CD4-positive, alpha-beta T cell (primary cell): ENCODE measurements at regions not wholly inside any gene's neighbourhood (a gene's known extent, or its start where the extent isn't known, plus 50 kb on each side); places are given as distances from the start of the nearest gene placed in this dataset.

Source experiments
- ATAC-seq: fragments of 200-7000 bp; cut with Tn5 transposase; one replicate; pipeline ENCODE4 v1.10.0; 2022; ENCODE audit warnings: mild to moderate bottlenecking; ENCODE audit not compliant: poor library complexity
- CTCF ChIA-PET: fragments of 350-600 bp; sonication (Branson Sonifier 250); formaldehyde crosslinking; loops from one replicate; lab custom pipeline; 2021; ENCODE audit warnings: antibody characterized with exemption, inconsistent platforms; lab: Charles Lee
- POLR2A ChIA-PET: fragments of 350-600 bp; sonication (Branson Sonifier 250); formaldehyde crosslinking; loops from one replicate; lab custom pipeline; 2021; ENCODE audit warnings: antibody characterized with exemption, inconsistent platforms; lab: Charles Lee
- DNase-seq, 14 experiments: peaks; one replicate each; pipeline ENCODE4 v3.0.0-alpha.2; 2013 to 2020; ENCODE audit warnings: mixed read lengths in 2 of 14
- H3K27ac ChIP-seq, 2 donors: one replicate each; pipeline versions ENCODE4 v1.5.1 to v1.7.0; 2013; ENCODE audit warnings: low read length in 2 of 2, low read depth in 1 of 2, mild to moderate bottlenecking in 1 of 2
- H3K27me3 ChIP-seq, 2 experiments: 1 replicate in 1 of 2; 2 replicates in 1 of 2; pipeline versions ENCODE4 v1.6.1 to v1.7.0; 2013; ENCODE audit warnings: low read length in 2 of 2, control low read depth in 1 of 2, mild to moderate bottlenecking in 1 of 2, moderate library complexity in 1 of 2; ENCODE audit not compliant: insufficient read depth in 2 of 2, control insufficient read depth in 1 of 2
- H3K36me3 ChIP-seq: one replicate; pipeline ENCODE4 v1.6.1; 2013; ENCODE audit warnings: low read length, control low read depth; ENCODE audit not compliant: insufficient read depth
- H3K4me1 ChIP-seq: one replicate; pipeline ENCODE4 v1.6.1; 2013; ENCODE audit warnings: low read length, control low read depth; ENCODE audit not compliant: insufficient read depth
- H3K4me3 ChIP-seq: one replicate; pipeline ENCODE4 v1.5.1; 2013; ENCODE audit warnings: mild to moderate bottlenecking, low read length, moderate library complexity
- H3K9me3 ChIP-seq, 2 experiments: 1 replicate in 1 of 2; 2 replicates in 1 of 2; pipeline versions ENCODE4 v1.6.1 to v1.7.0; 2013; ENCODE audit warnings: low read length in 2 of 2, mild to moderate bottlenecking in 2 of 2, control low read depth in 1 of 2, moderate library complexity in 1 of 2; ENCODE audit not compliant: control insufficient read depth in 1 of 2, insufficient read depth in 1 of 2
- H3K27ac Mint-ChIP-seq: one replicate; pipeline ENCODE4 v1.8.0; 2020; ENCODE audit warnings: mixed read lengths
- H3K27me3 Mint-ChIP-seq: one replicate; pipeline ENCODE4 v1.8.0; 2021; ENCODE audit warnings: mixed read lengths
- H3K36me3 Mint-ChIP-seq: one replicate; pipeline ENCODE4 v1.8.0; 2021; ENCODE audit warnings: low read depth, mixed read lengths
- H3K4me1 Mint-ChIP-seq: one replicate; pipeline ENCODE4 v1.8.0; 2021; ENCODE audit warnings: low read depth, mixed read lengths
- H3K4me3 Mint-ChIP-seq: one replicate; pipeline ENCODE4 v1.8.0; 2020; ENCODE audit warnings: mild to moderate bottlenecking, mixed read lengths
- H3K9me3 Mint-ChIP-seq: one replicate; pipeline ENCODE4 v1.8.0; 2020; ENCODE audit warnings: mixed read lengths
- intact Hi-C, 2 experiments: fragments of 100-400 bp; cut with DNase I in 1 of 2; cut with micrococcal nuclease in 1 of 2; formaldehyde crosslinking; loops; one replicate each; pipeline versions ENCODE4 v1.15.1 to v1.9.0; 2023 to 2025; cut with DNase I, micrococcal nuclease
- TF ChIP-seq, protein P1 (sequence below): fragments of 200-600 bp; IDR thresholded peaks from one replicate; pipeline ENCODE4 v1.8.0; 2022; ENCODE audit warnings: antibody characterized with exemption, mild to moderate bottlenecking

DNA sequence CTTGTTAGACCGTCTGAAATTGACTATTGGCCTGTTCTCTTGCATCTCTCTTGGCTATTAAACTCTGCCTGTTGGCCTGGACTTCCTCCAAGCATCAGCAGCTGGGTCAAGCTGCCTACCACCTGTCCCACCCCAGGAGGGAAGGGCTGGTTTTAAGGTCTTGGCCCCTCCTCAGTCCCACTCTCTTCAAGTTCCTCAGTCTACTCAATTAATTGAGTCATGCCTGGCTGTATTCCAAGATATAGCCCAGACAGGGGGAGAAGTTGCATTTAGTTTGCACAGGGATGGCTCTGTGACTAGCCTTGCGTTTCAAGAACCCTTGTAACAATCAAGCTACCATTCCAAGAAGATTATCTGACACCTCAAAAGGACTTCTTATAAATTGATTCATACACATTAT lies 113.8 kb upstream of the GLI3 start:
- Histone ChIP-seq H3K36me3 (no peaks in the 10 kb centered on the region), H3K27me3 (no peaks in the 10 kb centered on the region), H3K27ac (no peak overlapping the region), H3K4me3 (no peak overlapping the region), H3K4me1 (no peaks in the 10 kb centered on the region), H3K9me3 (no peaks in the 10 kb centered on the region)
- Mint-ChIP-seq H3K4me1 (no peaks in the 10 kb centered on the region), H3K27ac (no peak overlapping the region), H3K4me3 (no peak overlapping the region), H3K9me3 (no peaks in the 10 kb centered on the region), H3K27me3 (no peaks in the 10 kb centered on the region), H3K36me3 (no peaks in the 10 kb centered on the region)
- POLR2A ChIA-PET = no interaction called here
- DNase-seq (no peak), ATAC-seq (no peak)
- intact Hi-C loops = no loop called here
- TF ChIP-seq, protein P1, sequence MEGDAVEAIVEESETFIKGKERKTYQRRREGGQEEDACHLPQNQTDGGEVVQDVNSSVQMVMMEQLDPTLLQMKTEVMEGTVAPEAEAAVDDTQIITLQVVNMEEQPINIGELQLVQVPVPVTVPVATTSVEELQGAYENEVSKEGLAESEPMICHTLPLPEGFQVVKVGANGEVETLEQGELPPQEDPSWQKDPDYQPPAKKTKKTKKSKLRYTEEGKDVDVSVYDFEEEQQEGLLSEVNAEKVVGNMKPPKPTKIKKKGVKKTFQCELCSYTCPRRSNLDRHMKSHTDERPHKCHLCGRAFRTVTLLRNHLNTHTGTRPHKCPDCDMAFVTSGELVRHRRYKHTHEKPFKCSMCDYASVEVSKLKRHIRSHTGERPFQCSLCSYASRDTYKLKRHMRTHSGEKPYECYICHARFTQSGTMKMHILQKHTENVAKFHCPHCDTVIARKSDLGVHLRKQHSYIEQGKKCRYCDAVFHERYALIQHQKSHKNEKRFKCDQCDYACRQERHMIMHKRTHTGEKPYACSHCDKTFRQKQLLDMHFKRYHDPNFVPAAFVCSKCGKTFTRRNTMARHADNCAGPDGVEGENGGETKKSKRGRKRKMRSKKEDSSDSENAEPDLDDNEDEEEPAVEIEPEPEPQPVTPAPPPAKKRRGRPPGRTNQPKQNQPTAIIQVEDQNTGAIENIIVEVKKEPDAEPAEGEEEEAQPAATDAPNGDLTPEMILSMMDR = no peak
- CTCF ChIA-PET = no interaction called here

DNA sequence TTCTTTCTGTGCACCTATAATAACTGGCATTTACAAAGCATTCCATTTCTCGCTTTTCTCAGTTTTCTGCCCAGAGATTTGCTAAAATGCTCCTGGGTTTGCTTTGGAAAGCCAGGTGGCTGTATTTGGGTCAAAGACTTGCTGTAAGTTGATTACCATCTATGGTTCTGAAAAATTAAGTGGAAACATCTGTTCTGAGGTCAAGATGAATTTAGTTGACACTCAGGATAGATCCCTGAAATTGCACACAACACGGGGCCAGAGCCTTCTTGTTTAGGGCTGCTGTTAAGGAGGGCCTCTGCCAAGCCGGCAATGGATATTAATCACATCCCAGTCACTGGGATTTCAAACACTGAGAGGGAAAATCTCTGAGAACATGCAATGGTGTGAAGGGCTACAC lies 111.6 kb upstream of the GLI3 start:
- Histone ChIP-seq H3K4me3 (no peak overlapping the region), H3K36me3 (no peaks in the 10 kb centered on the region), H3K27ac (no peak overlapping the region), H3K9me3 (no peaks in the 10 kb centered on the region), H3K27me3 (no peaks in the 10 kb centered on the region), H3K4me1 (no peaks in the 10 kb centered on the region)
- Mint-ChIP-seq H3K27ac (no peak overlapping the region), H3K9me3 (no peaks in the 10 kb centered on the region), H3K36me3 (no peaks in the 10 kb centered on the region), H3K4me1 (no peaks in the 10 kb centered on the region), H3K27me3 (no peaks in the 10 kb centered on the region), H3K4me3 (no peak overlapping the region)
- ChIA-PET POLR2A (no interaction called here), CTCF (no interaction called here)
- ATAC-seq (no peak), DNase-seq (no peak)
- TF ChIP-seq, protein P1 = no peak
- intact Hi-C loops = no loop called here

DNA sequence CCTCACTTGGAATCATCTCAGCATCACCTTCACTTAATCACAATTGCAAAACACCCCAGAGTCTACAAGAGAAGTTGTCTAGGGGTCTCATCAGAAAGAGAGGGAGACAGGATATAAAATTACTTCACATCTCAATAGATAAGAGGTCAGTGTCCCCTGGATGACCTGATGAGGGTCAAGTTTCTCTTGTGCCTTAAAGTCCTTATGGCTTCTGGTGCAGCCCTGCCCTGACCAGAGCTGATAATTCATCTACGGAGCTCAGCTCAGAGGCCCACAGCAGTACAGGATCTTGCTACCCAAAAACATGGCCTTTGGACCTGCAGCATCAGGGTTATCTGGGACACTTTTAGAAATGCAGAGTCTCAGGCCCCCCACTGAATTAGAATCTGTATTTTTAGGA lies 111.1 kb upstream of the GLI3 start:
- ATAC-seq (no peak), DNase-seq (no peak)
- no peaks in the 10 kb centered on the region for H3K4me1 Mint-ChIP-seq
- Histone ChIP-seq H3K4me1 (no peaks in the 10 kb centered on the region), H3K27ac (no peak overlapping the region), H3K36me3 (no peaks in the 10 kb centered on the region), H3K4me3 (no peak overlapping the region), H3K9me3 (no peaks in the 10 kb centered on the region), H3K27me3 (no peaks in the 10 kb centered on the region)
- H3K36me3 Mint-ChIP-seq = no peaks in the 10 kb centered on the region
- intact Hi-C loops = no loop called here
- ChIA-PET CTCF (no interaction called here), POLR2A (no interaction called here)
- no peak overlapping the region for H3K4me3 Mint-ChIP-seq
- TF ChIP-seq, protein P1 = no peak
- no peak overlapping the region for H3K27ac Mint-ChIP-seq
- H3K27me3 Mint-ChIP-seq = no peaks in the 10 kb centered on the region
- no peaks in the 10 kb centered on the region for H3K9me3 Mint-ChIP-seq
